ENCODE measurements at regions not wholly inside any gene's neighbourhood (a gene's known extent, or its start where the extent isn't known, plus 50 kb on each side); places are given as distances from the start of the nearest gene placed in this dataset.

DNA sequence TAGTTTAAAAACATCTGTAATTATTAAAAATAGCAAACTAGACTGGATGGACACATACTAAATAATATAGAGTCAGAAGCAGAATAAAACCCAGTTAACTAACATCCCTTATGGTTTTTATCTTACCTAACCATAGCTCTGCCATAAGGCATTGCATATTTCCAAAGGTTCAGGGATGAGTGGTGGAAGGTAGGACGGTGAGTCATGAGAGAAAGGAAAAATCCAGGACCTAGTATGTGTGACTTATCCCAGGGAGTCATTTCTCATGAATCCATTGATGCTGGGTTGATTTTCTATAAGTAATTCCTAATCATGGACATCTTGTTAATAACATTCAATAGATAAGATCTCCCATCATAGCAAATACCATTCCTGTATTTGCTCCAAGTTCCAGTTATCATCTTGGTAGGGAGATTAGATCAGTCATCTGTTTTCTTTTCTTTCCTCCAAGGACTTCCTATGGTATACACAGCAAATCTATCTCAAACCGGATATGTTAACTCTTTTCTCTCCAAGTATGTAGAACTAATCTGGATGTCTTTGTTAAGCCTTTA is 490.7 kb upstream of the B3GALT2 start:
- no peak for DNase-seq

GRCh38 chr1:193674292-193674944 is 488.0 kb upstream of the B3GALT2 start:
- no peak for DNase-seq

DNA sequence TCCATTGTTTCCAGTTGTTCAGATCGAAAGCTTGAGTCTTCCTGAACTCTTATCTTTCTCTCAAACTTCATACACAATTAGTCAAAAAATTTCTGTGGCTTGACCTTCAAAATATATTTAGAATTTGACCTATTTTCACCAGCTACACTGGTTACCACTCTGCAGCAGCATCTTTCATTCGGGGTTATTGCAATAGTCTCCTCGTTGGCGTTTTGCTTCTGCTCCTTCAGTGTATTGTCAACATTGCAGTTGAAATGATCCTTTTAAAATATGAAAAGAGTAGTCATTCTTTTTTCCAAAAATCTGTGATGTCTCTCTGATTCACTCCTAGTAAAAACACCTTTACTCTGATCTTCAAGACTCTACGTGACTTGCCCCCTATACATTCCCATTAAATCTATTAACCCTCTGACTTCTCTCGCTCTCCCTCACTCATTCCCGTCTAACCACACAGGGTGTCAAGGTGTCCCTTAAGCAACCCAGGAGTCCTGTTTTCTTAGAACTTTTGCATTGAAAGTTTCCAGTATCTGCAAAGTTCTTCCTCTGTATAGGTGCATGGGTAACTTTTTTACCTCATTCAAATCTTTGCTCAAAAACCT is 480.2 kb upstream of the B3GALT2 start:
- DNase-seq = no peak

- DNase-seq = no peak
These were observed 477.6 kb upstream of the B3GALT2 start for GRCh38 chr1:193663965-193664364.

GRCh38 chr1:193662030-193662429 is 475.6 kb upstream of the B3GALT2 start:
- DNase-seq = no peak

DNA sequence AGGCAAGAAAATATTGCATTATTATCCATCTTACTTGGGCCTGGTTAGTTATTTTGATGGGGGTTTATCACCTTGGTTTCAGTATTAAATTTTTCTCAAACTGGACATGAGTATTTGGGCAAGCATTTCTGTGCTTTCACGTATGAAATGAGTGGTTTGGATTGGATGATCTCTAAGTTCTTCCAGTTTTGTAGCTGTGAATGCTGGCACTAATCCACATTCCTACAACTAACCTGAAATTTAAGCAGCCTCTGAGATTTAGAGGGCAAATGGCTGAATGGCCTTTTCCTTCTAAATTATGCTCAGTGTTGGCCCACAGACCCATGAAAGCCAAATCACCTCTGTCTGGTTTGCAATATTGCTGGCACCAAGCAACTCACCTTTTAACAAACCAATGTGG is 475.0 kb upstream of the B3GALT2 start:
- DNase-seq = no peak

DNA sequence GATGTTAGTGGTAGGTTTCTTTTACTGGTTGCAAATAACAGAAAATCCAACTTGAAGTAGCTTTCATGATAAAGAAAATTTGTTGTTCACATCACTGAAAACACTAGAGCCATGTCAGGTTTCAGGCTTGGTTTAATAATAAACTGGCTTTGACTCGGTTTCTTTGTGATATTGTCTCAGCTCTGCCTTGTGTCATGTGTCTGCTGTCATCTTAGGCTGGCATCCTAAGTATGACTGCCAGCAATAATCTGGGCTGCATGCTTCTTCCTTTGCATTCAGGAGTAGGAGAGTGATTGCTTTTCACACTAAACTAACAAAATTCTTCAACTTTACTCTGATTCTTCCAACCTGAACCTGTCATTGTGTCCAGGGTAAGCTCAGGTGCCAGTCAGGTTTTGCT is 474.0 kb upstream of the B3GALT2 start:
- DNase-seq = no peak

GRCh38 chr1:193658691-193659090 is 472.3 kb upstream of the B3GALT2 start:
- no peak for DNase-seq

- no peak for DNase-seq
These were observed 471.7 kb upstream of the B3GALT2 start for GRCh38 chr1:193658081-193658480.

DNA sequence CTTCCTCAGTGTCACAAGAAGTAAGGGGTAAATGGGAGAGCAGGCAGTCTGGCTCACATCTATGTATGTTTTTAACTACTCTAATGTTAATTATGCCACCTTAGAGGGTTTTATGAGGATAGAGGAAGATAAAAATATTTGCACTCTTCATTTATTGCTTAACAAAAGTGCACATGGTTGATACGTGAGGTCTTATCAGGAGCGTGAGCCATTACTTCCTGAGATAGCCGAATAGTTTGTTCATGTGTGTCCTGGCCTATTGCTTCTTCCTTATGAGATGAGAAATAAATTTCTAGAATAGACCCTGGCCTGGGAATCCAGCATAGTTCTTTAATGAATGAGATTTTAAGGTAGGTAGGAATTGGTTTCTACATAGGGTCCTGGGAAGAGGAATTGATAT is 471.1 kb upstream of the B3GALT2 start:
- no peak for DNase-seq

DNA sequence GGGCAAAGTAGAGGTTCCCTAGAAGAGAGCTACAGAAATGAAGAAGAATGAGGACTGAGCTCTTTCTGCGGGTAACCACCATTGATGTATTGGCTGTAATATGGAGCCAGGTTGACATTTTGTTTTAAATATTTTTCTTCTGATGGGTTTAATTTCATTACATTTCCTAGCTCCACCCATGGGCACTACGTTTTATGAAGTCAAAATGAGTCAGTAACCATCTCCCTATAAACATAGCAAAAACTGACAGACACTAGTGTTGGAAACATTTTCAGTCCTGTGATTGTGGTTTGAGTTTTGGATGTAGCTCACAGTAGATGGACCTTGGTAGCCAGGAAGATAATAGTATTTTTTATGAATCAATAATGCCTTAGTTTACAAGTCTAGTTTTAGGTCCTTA is 470.4 kb upstream of the B3GALT2 start:
- no peak for DNase-seq

DNA sequence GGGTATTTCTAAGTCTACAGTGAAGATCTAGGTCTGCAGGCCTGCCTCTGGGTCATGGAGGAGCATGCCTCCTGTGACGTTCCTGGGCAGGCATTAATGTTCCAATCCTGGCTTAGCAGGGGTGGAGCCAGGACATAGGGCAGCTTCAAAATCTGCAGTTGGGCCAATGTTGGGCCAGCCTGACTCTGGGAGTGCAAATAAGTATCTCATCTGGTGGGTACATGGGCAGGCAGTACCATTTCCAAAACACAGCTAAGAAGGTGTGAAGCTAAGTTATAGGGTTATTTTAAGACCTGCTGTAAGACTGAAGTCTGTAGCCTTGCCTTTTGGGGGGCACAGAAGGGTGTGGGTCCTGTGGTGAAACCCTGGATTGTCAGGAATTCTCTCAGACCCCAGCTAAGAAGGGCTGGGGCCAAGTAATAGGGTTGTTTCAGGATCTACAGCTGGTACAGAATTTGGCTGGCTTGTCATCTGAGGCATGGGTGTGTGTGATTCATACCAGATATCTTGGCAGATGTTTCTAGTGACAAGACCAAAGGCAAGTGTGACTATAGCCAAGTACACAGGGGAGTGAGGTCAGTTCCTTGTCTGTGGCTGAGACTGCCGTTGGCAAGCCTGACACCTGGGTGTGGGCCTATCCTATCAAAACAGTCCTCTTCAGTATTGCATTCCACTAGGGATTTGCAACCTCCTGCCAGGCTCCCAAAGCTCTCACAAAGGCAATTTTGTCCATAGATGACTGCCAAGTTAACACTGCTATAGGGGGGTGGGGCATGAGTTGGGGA is 468.7 kb upstream of the B3GALT2 start:
- no peak for DNase-seq

DNA sequence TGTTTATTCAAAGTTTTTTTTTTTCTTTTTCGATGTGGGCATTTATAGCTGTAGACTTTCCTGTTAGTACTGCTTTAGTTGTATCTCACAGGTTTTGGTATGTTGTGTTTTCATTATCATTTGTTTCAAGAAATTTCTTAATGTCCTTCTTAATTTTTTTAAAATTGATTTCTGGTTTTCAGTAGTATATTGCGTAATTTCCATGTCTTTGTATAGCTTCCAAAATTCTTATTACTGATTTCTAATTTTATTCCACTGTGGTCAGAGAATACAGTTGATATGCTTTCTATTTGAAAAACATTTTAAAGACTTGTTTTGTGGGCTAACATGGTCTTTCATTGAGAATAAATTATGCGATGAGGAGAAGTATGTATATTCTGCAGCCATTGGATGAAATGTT is 463.2 kb upstream of the B3GALT2 start:
- no peak for DNase-seq

DNA sequence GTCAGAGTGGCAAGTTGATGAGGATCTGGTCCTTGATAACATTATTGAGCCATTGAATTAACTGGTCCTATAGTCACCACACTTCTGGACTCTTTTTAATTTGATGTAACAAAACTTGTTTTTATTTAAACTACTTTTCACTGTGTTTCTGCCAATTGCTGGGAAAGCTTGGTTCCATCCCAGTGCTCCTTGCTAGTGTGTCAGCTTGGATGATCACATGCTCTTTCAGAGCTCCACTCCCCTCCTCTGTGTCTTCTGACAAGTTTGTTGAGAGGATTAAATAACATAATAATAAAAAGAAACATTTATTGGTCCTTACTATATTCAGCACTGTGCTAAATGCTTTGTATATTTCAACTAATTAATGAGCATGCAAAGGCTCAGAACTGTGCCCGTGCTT is 448.5 kb upstream of the B3GALT2 start:
- no peak for DNase-seq

DNA sequence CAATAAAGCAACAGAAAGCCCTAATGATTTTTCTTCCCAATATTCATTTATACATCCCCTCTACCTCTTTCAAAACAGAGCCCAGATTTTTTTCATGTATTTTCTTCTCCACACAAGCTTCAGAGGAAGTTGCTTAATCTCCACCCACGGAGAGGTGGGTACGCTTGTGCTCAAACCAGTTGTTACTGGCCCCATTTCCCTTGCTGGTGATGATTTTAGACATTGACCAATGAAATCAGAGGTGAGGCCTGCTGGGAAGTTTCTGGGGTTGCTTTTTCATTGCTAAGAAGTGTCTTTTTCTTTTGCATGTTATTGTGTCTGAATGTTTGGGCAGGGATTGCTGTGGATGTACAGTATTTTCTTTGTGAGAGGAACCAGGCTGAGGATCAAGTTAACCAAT is 448.1 kb upstream of the B3GALT2 start:
- no peak for DNase-seq

DNA sequence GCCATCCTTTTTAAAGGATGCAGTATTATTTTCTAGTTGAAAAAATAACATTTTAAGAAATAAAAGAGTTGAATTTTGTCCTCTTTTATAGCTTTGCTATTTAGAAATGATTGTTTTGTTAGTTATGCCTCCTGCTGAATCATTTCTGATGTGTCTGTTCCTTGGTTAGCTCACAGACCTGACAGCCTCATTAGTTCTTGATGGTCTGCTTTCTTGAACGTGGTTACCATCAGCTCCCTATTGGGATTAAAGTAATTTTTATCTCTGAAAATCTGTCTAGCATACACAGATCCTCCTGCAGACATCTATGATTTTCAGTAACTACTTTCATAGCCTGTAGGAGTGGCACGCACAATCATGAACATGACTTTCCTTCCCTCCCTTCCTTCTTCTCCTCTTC is 447.6 kb upstream of the B3GALT2 start:
- DNase-seq = no peak

- no peak for DNase-seq
These were observed 446.7 kb upstream of the B3GALT2 start for GRCh38 chr1:193633093-193633492.

DNA sequence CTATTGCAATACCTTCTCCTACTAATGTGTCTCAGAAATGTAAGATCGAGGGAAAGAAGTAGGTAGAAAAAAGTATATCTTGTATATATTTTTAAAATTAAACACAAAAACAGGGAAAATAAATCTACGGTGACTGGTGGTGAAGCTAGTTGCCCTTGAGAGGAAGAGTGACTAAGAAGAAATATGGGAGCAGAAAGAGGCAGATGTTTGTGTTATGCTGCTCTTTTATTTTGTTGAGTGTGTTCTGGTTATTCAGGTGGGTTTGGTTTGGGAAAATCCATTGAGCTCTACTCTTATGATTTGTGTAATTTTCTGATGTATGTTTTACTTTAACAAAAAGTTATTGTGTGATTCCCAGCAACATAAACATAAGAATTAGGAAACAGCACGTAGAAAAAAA is 444.9 kb upstream of the B3GALT2 start:
- DNase-seq = no peak

DNA sequence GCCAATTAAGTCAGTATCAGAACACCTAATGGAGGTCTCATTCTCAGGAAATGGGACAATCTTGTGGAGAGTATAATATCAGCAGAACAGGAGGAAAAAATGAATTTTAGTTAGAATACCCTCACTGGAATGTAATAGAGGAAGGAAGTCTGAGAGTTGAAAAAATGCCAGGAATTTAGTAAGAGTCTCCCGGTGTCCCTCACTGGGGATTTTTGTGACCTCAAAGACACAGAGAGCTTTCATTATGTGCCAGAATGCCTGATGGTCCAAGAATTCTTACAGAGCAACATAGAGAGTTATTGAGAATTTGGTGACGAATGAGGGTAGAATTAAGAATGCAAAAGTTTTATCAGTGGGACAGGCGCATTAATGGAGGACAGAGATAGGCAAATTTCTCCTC is 443.5 kb upstream of the B3GALT2 start:
- no peak for DNase-seq

GRCh38 chr1:193626695-193627094 is 440.3 kb upstream of the B3GALT2 start:
- DNase-seq = no peak

- no peak for DNase-seq
These were observed 438.8 kb upstream of the B3GALT2 start for GRCh38 chr1:193625255-193625654.

DNA sequence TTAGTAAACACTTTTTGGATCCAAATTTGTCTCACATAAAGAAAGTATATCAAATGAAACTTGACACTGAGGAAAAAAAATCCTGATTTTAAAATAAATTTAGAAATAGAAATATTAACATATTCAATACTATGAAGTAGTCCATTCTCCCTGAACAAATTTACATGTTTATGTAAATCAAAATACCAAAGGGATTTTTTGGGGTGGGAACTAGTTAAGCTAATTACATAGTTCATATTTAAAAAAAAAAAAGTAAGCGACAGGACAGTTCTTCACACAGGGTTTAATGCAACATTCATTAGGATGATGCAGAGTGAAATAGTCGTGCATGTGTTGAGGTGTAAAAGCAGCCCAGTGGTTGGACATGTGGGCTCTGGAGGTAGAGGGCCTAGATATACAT is 433.5 kb upstream of the B3GALT2 start:
- no peak for DNase-seq

- DNase-seq = no peak
These were observed 428.4 kb upstream of the B3GALT2 start for GRCh38 chr1:193614817-193615216.

DNA sequence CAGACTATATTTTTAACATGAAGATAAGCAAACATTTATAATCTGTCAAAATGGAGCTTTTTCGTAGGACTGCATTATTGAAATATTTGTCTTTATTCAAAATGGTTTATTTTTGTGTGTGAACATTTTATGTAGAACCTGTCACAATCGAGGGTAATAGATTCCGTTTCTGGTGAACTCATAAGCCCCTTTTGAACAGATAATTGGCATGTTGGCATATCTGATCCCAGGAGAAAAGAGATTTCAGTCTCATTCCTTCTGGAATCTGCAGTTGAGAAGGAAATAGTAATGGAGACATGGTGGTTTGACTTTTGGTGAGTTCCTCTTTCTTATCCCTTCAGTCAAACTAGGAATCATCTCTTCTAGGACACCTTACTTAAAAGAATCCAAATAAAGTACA is 427.9 kb upstream of the B3GALT2 start:
- DNase-seq = no peak

Data from stimulated activated CD4-positive, alpha-beta T cell treated with anti-CD3 and anti-CD28 coated beads, Interleukin-12 subunit alpha, Interleukin-12 subunit beta, amount 100 ng/mL, for 4 hours (primary cell).